H9 (cell line): ENCODE measurements at regions not wholly inside any gene's neighbourhood (a gene's known extent, or its start where the extent isn't known, plus 50 kb on each side); places are given as distances from the start of the nearest gene placed in this dataset.
A peak's percentile ranks its signal among the peaks of the same experiment; 100 is the strongest.

Source experiments
- DNase-seq: peaks from one replicate; pipeline ENCODE4 v3.0.0-alpha.2; 2017
- H2AFZ ChIP-seq: one replicate; pipeline ENCODE4 v1.6.1; 2013; ENCODE audit warnings: mild to moderate bottlenecking, low read length, control low read depth, moderate library complexity
- H2AK5ac ChIP-seq: 2 replicates; pipeline ENCODE4 v1.6.1; 2013; ENCODE audit warnings: low read length, control low read depth, mixed read lengths; ENCODE audit not compliant: insufficient read length
- H2BK120ac ChIP-seq: one replicate; pipeline ENCODE4 v1.6.1; 2013; ENCODE audit warnings: low read depth, mild to moderate bottlenecking, low read length, control low read depth, inconsistent platforms; ENCODE audit not compliant: poor library complexity, severe bottlenecking
- H2BK12ac ChIP-seq: 2 replicates; pipeline ENCODE4 v1.6.1; 2013; ENCODE audit warnings: low read length, control low read depth, mixed read lengths, low read depth; ENCODE audit not compliant: insufficient read length
- H2BK15ac ChIP-seq: 2 replicates; pipeline ENCODE4 v1.6.1; 2013; ENCODE audit warnings: low read depth, low read length, control low read depth
- H2BK20ac ChIP-seq: one replicate; pipeline ENCODE4 v1.6.1; 2013; ENCODE audit warnings: low read depth, mild to moderate bottlenecking, low read length, control low read depth, inconsistent platforms; ENCODE audit not compliant: poor library complexity, severe bottlenecking
- H2BK5ac ChIP-seq: 2 replicates; pipeline ENCODE4 v1.6.1; 2013; ENCODE audit warnings: low read length, control low read depth, mixed read lengths; ENCODE audit not compliant: insufficient read length
- H3K14ac ChIP-seq: 2 replicates; pipeline ENCODE4 v1.6.1; 2013; ENCODE audit warnings: low read length, control low read depth; ENCODE audit not compliant: insufficient read depth
- H3K18ac ChIP-seq: 2 replicates; pipeline ENCODE4 v1.6.1; 2013; ENCODE audit warnings: low read depth, mild to moderate bottlenecking, mixed read lengths, low read length, control low read depth; ENCODE audit not compliant: insufficient read length
- H3K23ac ChIP-seq: 2 replicates; pipeline ENCODE4 v1.6.1; 2013; ENCODE audit warnings: low read length, control low read depth, mixed read lengths, low read depth; ENCODE audit not compliant: insufficient read length
- H3K23me2 ChIP-seq: 2 replicates; pipeline ENCODE4 v1.6.1; 2013; ENCODE audit warnings: low read depth, mild to moderate bottlenecking, mixed read lengths, low read length, control low read depth; ENCODE audit not compliant: insufficient read length, poor library complexity, severe bottlenecking
- H3K27ac ChIP-seq: 2 replicates; pipeline ENCODE4 v1.5.1; 2013; ENCODE audit warnings: low read length, control low read depth, mixed read lengths, low read depth; ENCODE audit not compliant: insufficient read length
- H3K27me3 ChIP-seq: 2 replicates; pipeline ENCODE4 v1.6.1; 2013; ENCODE audit warnings: low read length, control low read depth, inconsistent platforms; ENCODE audit not compliant: insufficient read depth
- H3K4ac ChIP-seq: 2 replicates; pipeline ENCODE4 v1.6.1; 2013; ENCODE audit warnings: low read depth, mild to moderate bottlenecking, control low read depth, inconsistent platforms, low read length, moderate library complexity
- H3K4me1 ChIP-seq: 2 replicates; pipeline ENCODE4 v1.6.1; 2013; ENCODE audit warnings: low read length, control low read depth, inconsistent platforms; ENCODE audit not compliant: insufficient read depth
- H3K4me2 ChIP-seq: 2 replicates; pipeline ENCODE4 v1.6.1; 2013; ENCODE audit warnings: low read length, control low read depth, mixed read lengths; ENCODE audit not compliant: insufficient read length, insufficient read depth
- H3K56ac ChIP-seq: 2 replicates; pipeline ENCODE4 v1.6.1; 2013; ENCODE audit warnings: low read depth, mild to moderate bottlenecking, mixed read lengths, low read length, control low read depth; ENCODE audit not compliant: insufficient read length
- H3K79me1 ChIP-seq: 2 replicates; pipeline ENCODE4 v1.6.1; 2013; ENCODE audit warnings: low read depth, mild to moderate bottlenecking, moderate library complexity, low read length, control low read depth, inconsistent platforms; ENCODE audit not compliant: insufficient read depth, poor library complexity, severe bottlenecking
- H3K79me2 ChIP-seq: 2 replicates; pipeline ENCODE4 v1.6.1; 2013; ENCODE audit warnings: low read length, control low read depth, inconsistent platforms; ENCODE audit not compliant: insufficient read depth
- H3K9ac ChIP-seq: 2 replicates; pipeline ENCODE4 v1.6.1; 2013; ENCODE audit warnings: low read length, control low read depth, mixed read lengths; ENCODE audit not compliant: insufficient read length; ENCODE audit errors: extremely low read depth
- H3K9me3 ChIP-seq: one replicate; pipeline ENCODE4 v1.6.1; 2013; ENCODE audit warnings: low read depth, low read length, inconsistent platforms; ENCODE audit not compliant: control insufficient read depth
- H3T11ph ChIP-seq: one replicate; pipeline ENCODE4 v1.6.1; 2013; ENCODE audit warnings: mild to moderate bottlenecking, low read length, control low read depth, inconsistent platforms
- H4K20me1 ChIP-seq: one replicate; pipeline ENCODE4 v1.6.1; 2013; ENCODE audit not compliant: control insufficient read depth, insufficient read length, insufficient read depth
- H4K5ac ChIP-seq: 2 replicates; pipeline ENCODE4 v1.6.1; 2013; ENCODE audit warnings: low read depth, mild to moderate bottlenecking, mixed read lengths, low read length, control low read depth; ENCODE audit not compliant: insufficient read length
- H4K8ac ChIP-seq: replicated peaks from 2 replicates; pipeline ENCODE4 v1.6.1; 2013; ENCODE audit warnings: low read length, control low read depth, mixed read lengths, low read depth; ENCODE audit not compliant: insufficient read length
- H4K91ac ChIP-seq: 2 replicates; pipeline ENCODE4 v1.6.1; 2013; ENCODE audit warnings: low read depth, mild to moderate bottlenecking, moderate library complexity, mixed read lengths, low read length, control low read depth; ENCODE audit not compliant: insufficient read length
- H3K27ac Mint-ChIP-seq, 3 experiments: 2 replicates in 2 of 3; 3 replicates in 1 of 3; pipeline ENCODE4 v1.8.0; 2020 to 2021; ENCODE audit warnings: mixed read lengths in 3 of 3, mild to moderate bottlenecking in 1 of 3, moderate library complexity in 1 of 3
- H3K27me3 Mint-ChIP-seq: 2 replicates; pipeline ENCODE4 v1.8.0; 2021; ENCODE audit warnings: low read depth, mild to moderate bottlenecking, moderate library complexity, mixed read lengths
- H3K36me3 Mint-ChIP-seq, 3 experiments: 2 replicates in 2 of 3; 3 replicates in 1 of 3; pipeline ENCODE4 v1.8.0; 2020 to 2021; ENCODE audit warnings: low read depth in 3 of 3, mixed read lengths in 3 of 3; ENCODE audit not compliant: insufficient read depth in 1 of 3
- H3K4me1 Mint-ChIP-seq, 2 experiments: 2 replicates each; pipeline ENCODE4 v1.8.0; 2020; ENCODE audit warnings: mixed read lengths in 2 of 2
- H3K4me3 Mint-ChIP-seq, 2 experiments: 2 replicates in 1 of 2; 3 replicates in 1 of 2; pipeline ENCODE4 v1.8.0; 2020 to 2021; ENCODE audit warnings: mild to moderate bottlenecking in 2 of 2, mixed read lengths in 2 of 2, moderate library complexity in 1 of 2
- H3K9me3 Mint-ChIP-seq, 2 experiments: 2 replicates in 1 of 2; 3 replicates in 1 of 2; pipeline ENCODE4 v1.8.0; 2020; ENCODE audit warnings: mild to moderate bottlenecking in 2 of 2, mixed read lengths in 2 of 2, moderate library complexity in 1 of 2
- WGBS: extraction: QIAGEN DNeasy Blood & Tissue Kit; methylation state at CpG from one replicate; pipeline ENCODE4 v1.1.7; 2013; ENCODE audit warnings: missing lambda C conversion rate, low lambda C conversion rate, mixed read lengths; ENCODE audit not compliant: insufficient read length; ENCODE audit errors: extremely low coverage; 5-methylcytosine and 5-hydroxymethylcytosine counted together
- TF ChIP-seq, protein P1 (sequence below): fragments of 200-600 bp; sonication (generic); conservative IDR thresholded peaks from 3 replicates; pipeline ENCODE4 v1.8.0; 2021; ENCODE audit warnings: antibody characterized with exemption, mild to moderate bottlenecking

DNA sequence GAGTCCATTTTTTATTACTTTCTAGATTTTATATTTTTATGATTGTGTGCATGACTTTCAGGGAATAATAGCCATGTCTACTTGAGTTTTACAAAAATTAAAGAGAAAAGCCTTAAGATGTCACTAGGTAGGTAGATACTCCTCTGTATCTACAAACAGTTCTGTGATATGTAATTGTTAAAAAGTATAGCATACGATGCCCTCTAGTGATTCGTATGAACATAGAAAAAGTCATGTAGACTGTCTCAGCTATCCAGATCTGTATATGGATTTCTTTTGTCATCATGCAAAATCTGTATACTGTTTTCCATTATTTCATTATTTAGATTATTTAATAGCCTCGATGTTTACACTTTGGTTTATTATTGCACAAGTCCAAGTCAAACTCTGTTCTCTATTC is 856.6 kb downstream of the CENPC start:
- Histone ChIP-seq H2AK5ac (no peak overlapping the region), H3K18ac (no peak overlapping the region)

More for the DNA sequence above, 856.6 kb downstream of the CENPC start:
- Histone ChIP-seq H3K79me1 (no peaks in the 10 kb centered on the region), H3K23me2 (no peaks in the 10 kb centered on the region), H3K23ac (no peak overlapping the region), H3K9me3 (no peaks in the 10 kb centered on the region), H2BK12ac (no peak overlapping the region), H3K79me2 (no peaks in the 10 kb centered on the region), H3K4me1 (no peaks in the 10 kb centered on the region), H3K9ac (no peak overlapping the region), H2BK5ac (no peak overlapping the region), H3K56ac (no peak overlapping the region), H3K27ac (no peak overlapping the region), H3K4me2 (no peak overlapping the region), H2BK20ac (no peak overlapping the region), H3T11ph (no peak overlapping the region), H2AFZ (no peak overlapping the region), H4K91ac (no peak overlapping the region), H3K4ac (no peak overlapping the region), H4K8ac (no peak overlapping the region), H2BK15ac (no peak overlapping the region), H3K14ac (no peak overlapping the region), H4K20me1 (no peaks in the 10 kb centered on the region), H4K5ac (no peak overlapping the region), H2BK120ac (no peak overlapping the region), H3K27me3 (no peaks in the 10 kb centered on the region)
- Mint-ChIP-seq H3K9me3 (peaks cover 0 to 2% of the 10 kb centered on the region in 2 experiments; a peak in 1 of 5 replicates), H3K4me3 (no peak overlapping the region), H3K4me1 (peaks cover under 1% of the 10 kb centered on the region in 2 experiments; a peak in 3 of 4 replicates), H3K27me3 (no peaks in the 10 kb centered on the region), H3K27ac (no peak overlapping the region), H3K36me3 (no peaks in the 10 kb centered on the region; a peak in 1 of 7 replicates)
- WGBS = no CpG with 5 or more reads among the region's 3 CpGs
- DNase-seq = no peak
- TF ChIP-seq, protein P1, sequence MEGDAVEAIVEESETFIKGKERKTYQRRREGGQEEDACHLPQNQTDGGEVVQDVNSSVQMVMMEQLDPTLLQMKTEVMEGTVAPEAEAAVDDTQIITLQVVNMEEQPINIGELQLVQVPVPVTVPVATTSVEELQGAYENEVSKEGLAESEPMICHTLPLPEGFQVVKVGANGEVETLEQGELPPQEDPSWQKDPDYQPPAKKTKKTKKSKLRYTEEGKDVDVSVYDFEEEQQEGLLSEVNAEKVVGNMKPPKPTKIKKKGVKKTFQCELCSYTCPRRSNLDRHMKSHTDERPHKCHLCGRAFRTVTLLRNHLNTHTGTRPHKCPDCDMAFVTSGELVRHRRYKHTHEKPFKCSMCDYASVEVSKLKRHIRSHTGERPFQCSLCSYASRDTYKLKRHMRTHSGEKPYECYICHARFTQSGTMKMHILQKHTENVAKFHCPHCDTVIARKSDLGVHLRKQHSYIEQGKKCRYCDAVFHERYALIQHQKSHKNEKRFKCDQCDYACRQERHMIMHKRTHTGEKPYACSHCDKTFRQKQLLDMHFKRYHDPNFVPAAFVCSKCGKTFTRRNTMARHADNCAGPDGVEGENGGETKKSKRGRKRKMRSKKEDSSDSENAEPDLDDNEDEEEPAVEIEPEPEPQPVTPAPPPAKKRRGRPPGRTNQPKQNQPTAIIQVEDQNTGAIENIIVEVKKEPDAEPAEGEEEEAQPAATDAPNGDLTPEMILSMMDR = peak; percentile 45; the same call in 2 of the 3 replicates
